Smooth muscle cell (in vitro differentiated cells): ENCODE measurements at regions not wholly inside any gene's neighbourhood (a gene's known extent, or its start where the extent isn't known, plus 50 kb on each side); places are given as distances from the start of the nearest gene placed in this dataset.
A peak's percentile ranks its signal among the peaks of the same experiment; 100 is the strongest.

Experiments used
- DNase-seq: peaks from one replicate; lab custom pipeline; 2025; ENCODE audit not compliant: unreplicated experiment; lab: John Stamatoyannopoulos, UW
- H2AFZ ChIP-seq: fragments of 200-600 bp; sonication (generic); 2 replicates; pipeline ENCODE4 v1.6.0; 2016; ENCODE audit warnings: antibody characterized with exemption, low read depth, mild to moderate bottlenecking
- H3F3A ChIP-seq: fragments of 200-600 bp; sonication (generic); 2 replicates; pipeline ENCODE4 v1.6.0; 2017; ENCODE audit warnings: antibody characterized with exemption, low read depth
- H3K27ac ChIP-seq: fragments of 200-600 bp; sonication (generic); 2 replicates; pipeline ENCODE4 v1.5.1; 2016; ENCODE audit warnings: low read depth, mild to moderate bottlenecking
- H3K27me3 ChIP-seq: fragments of 200-600 bp; sonication (generic); 2 replicates; pipeline ENCODE4 v1.6.1; 2016; ENCODE audit warnings: low read depth, mild to moderate bottlenecking
- H3K36me3 ChIP-seq: fragments of 200-600 bp; sonication (generic); 2 replicates; pipeline ENCODE4 v1.5.1; 2016; ENCODE audit warnings: low read depth
- H3K4me1 ChIP-seq: fragments of 200-600 bp; sonication (generic); 2 replicates; pipeline ENCODE4 v1.5.1; 2016; ENCODE audit warnings: low read depth
- H3K4me2 ChIP-seq: fragments of 200-600 bp; sonication (generic); 2 replicates; pipeline ENCODE4 v1.6.0; 2016; ENCODE audit warnings: mild to moderate bottlenecking
- H3K4me3 ChIP-seq: fragments of 200-600 bp; sonication (generic); 2 replicates; pipeline ENCODE4 v1.5.1; 2016; ENCODE audit warnings: mild to moderate bottlenecking
- H3K79me2 ChIP-seq: fragments of 200-600 bp; sonication (generic); 2 replicates; pipeline ENCODE4 v1.6.0; 2016; ENCODE audit warnings: low read depth, mild to moderate bottlenecking
- H3K9ac ChIP-seq: fragments of 200-600 bp; sonication (generic); 2 replicates; pipeline ENCODE4 v1.6.0; 2016; ENCODE audit warnings: low read depth
- H3K9me3 ChIP-seq: fragments of 200-600 bp; sonication (generic); replicated peaks from 2 replicates; pipeline ENCODE4 v1.5.1; 2016; ENCODE audit warnings: low read depth
- H4K20me1 ChIP-seq: fragments of 200-600 bp; sonication (generic); 2 replicates; pipeline ENCODE4 v1.6.0; 2016; ENCODE audit warnings: low read depth
- WGBS: methylation state at CpG from one replicate; pipeline ENCODE4 v1.1.7; 2016; ENCODE audit warnings: low lambda C conversion rate; 5-methylcytosine and 5-hydroxymethylcytosine counted together
- TF ChIP-seq, protein P1 (sequence below): fragments of 200-600 bp; sonication (generic); IDR thresholded peaks from 2 replicates; pipeline ENCODE4 v1.5.1; 2017; ENCODE audit warnings: borderline replicate concordance, mild to moderate bottlenecking, antibody characterized with exemption; ENCODE audit not compliant: insufficient read depth, poor library complexity, severe bottlenecking

GRCh38 chr2:234257859-234258561, 207.5 kb downstream of the SPP2 start:
- Histone ChIP-seq H3K27ac (peak overlapping the region; percentile 70), H3K4me3 (no peak overlapping the region), H3F3A (peaks cover 4% of the 10 kb centered on the region), H3K4me2 (peak overlapping the region; percentile 42), H3K9ac (peak overlapping the region; percentile 41), H4K20me1 (no peaks in the 10 kb centered on the region), H3K4me1 (peaks cover 7% of the 10 kb centered on the region), H3K36me3 (no peaks in the 10 kb centered on the region), H3K79me2 (no peaks in the 10 kb centered on the region), H2AFZ (no peak overlapping the region), H3K9me3 (no peaks in the 10 kb centered on the region), H3K27me3 (no peaks in the 10 kb centered on the region)
- TF ChIP-seq, protein P1, sequence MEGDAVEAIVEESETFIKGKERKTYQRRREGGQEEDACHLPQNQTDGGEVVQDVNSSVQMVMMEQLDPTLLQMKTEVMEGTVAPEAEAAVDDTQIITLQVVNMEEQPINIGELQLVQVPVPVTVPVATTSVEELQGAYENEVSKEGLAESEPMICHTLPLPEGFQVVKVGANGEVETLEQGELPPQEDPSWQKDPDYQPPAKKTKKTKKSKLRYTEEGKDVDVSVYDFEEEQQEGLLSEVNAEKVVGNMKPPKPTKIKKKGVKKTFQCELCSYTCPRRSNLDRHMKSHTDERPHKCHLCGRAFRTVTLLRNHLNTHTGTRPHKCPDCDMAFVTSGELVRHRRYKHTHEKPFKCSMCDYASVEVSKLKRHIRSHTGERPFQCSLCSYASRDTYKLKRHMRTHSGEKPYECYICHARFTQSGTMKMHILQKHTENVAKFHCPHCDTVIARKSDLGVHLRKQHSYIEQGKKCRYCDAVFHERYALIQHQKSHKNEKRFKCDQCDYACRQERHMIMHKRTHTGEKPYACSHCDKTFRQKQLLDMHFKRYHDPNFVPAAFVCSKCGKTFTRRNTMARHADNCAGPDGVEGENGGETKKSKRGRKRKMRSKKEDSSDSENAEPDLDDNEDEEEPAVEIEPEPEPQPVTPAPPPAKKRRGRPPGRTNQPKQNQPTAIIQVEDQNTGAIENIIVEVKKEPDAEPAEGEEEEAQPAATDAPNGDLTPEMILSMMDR = peak; percentile 53
- DNase-seq = peak; percentile 17
- WGBS = 29% methylated on average over 10 of the region's 10 CpGs

DNA sequence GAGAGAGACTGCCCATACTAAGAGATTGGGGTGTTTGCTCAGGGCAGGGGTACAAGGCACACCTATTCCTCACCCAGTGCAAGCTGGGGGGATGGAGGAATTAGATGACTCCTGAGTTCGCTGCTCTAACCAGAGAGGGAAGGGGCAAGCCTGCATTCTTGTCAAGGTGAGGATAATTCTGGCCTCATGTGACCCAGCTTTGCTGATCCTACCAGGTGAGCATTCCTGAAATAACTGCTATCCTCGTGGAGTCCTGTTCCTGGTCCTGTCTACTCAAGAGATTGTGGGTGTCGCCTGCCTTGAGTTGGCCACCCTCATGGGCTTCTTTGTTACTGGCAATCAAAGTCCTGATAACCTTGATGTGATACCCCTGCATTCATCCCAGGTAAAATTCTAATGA, 206.0 kb downstream of the SPP2 start:
- H3K4me3 ChIP-seq = no peak overlapping the region
- no peaks in the 10 kb centered on the region for H3K79me2 ChIP-seq
- no peak overlapping the region for H3K27ac ChIP-seq
- H4K20me1 ChIP-seq = no peaks in the 10 kb centered on the region
- H3K36me3 ChIP-seq = no peaks in the 10 kb centered on the region
- TF ChIP-seq, protein P1 = no peak
- 54% methylated on average over 3 of the region's 3 CpGs for WGBS
- peaks cover 10% of the 10 kb centered on the region for H3K4me1 ChIP-seq
- DNase-seq = no peak
- no peak overlapping the region for H3K9ac ChIP-seq
- no peaks in the 10 kb centered on the region for H3K27me3 ChIP-seq
- no peak overlapping the region for H3K4me2 ChIP-seq
- peaks cover 4% of the 10 kb centered on the region for H3F3A ChIP-seq
- no peaks in the 10 kb centered on the region for H3K9me3 ChIP-seq
- H2AFZ ChIP-seq = no peak overlapping the region

- 93% methylated on average over 5 of the region's 5 CpGs for WGBS
- DNase-seq = no peak
- Histone ChIP-seq H3K27me3 (no peaks in the 10 kb centered on the region), H3K4me2 (no peak overlapping the region), H3K9ac (no peak overlapping the region), H3K27ac (no peak overlapping the region), H3F3A (peaks cover 4% of the 10 kb centered on the region), H3K36me3 (no peaks in the 10 kb centered on the region), H3K4me1 (peaks cover 10% of the 10 kb centered on the region), H3K9me3 (no peaks in the 10 kb centered on the region), H3K79me2 (no peaks in the 10 kb centered on the region), H3K4me3 (no peak overlapping the region), H4K20me1 (no peaks in the 10 kb centered on the region), H2AFZ (no peak overlapping the region)
- TF ChIP-seq, protein P1 = no peak
Observed at GRCh38 chr2:234254783-234255521, 204.4 kb downstream of the SPP2 start.
